Uterus (tissue), 3 donors: ENCODE measurements at regions not wholly inside any gene's neighbourhood (a gene's known extent, or its start where the extent isn't known, plus 50 kb on each side); places are given as distances from the start of the nearest gene placed in this dataset.
"Not testable (repeated sequence)": the region's sequence is repeated elsewhere in the genome, so short reads cannot be mapped to it uniquely, and the experiment has no call there.

Experiments
- DNase-seq, 2 donors: peaks; one replicate each; pipeline ENCODE4 v3.0.0-alpha.2; 2019 to 2020
- H3K27ac ChIP-seq, 2 donors: fragments of 200-600 bp; sonication (generic); 1 replicate in 1 of 2; 2 replicates in 1 of 2; pipeline ENCODE4 v1.5.1; 2016 to 2018
- H3K27me3 ChIP-seq, 2 donors: fragments of 200-600 bp; sonication (generic); one replicate each; pipeline ENCODE4 v1.5.1; 2018 to 2019; ENCODE audit warnings: control low read depth in 1 of 2
- H3K36me3 ChIP-seq, 2 donors: fragments of 200-600 bp; sonication (generic); one replicate each; pipeline ENCODE4 v1.5.1; 2019; ENCODE audit warnings: control low read depth in 1 of 2
- H3K4me1 ChIP-seq, 2 donors: fragments of 200-600 bp; sonication (generic); one replicate each; pipeline ENCODE4 v1.5.1; 2018 to 2019; ENCODE audit warnings: control low read depth in 1 of 2
- H3K4me3 ChIP-seq, 2 donors: fragments of 200-600 bp; sonication (generic); 1 replicate in 1 of 2; 2 replicates in 1 of 2; pipeline ENCODE4 v1.5.1; 2018 to 2019; ENCODE audit warnings: mild to moderate bottlenecking in 1 of 2
- H3K9me3 ChIP-seq, 2 donors: fragments of 200-600 bp; sonication (generic); one replicate each; pipeline ENCODE4 v1.5.1; 2019; ENCODE audit warnings: control low read depth in 1 of 2
- CTCF ChIP-seq, 4 experiments: fragments of 200-600 bp in 2 of 4; fragments of 450-650 bp in 2 of 4; sonication (generic) in 2 of 4; IDR thresholded peaks; one replicate each; pipeline ENCODE4 v1.5.1; 2016 to 2019; ENCODE audit warnings: antibody characterized with exemption in 4 of 4, mild to moderate bottlenecking in 2 of 4, moderate library complexity in 1 of 4
- POLR2A ChIP-seq, 2 donors: fragments of 450-650 bp; IDR thresholded peaks; one replicate each; pipeline ENCODE4 v1.6.1; 2016; ENCODE audit warnings: antibody characterized with exemption in 2 of 2, mild to moderate bottlenecking in 1 of 2, moderate library complexity in 1 of 2
- intact Hi-C: fragments of 100-400 bp; cut with DNase I; formaldehyde crosslinking; loops from one replicate; pipeline ENCODE4 v1.15.1; 2023; ENCODE audit warnings: low total_unique reads
- donor health status: DM: yes; HTN: yes; CAD: no.

DNA sequence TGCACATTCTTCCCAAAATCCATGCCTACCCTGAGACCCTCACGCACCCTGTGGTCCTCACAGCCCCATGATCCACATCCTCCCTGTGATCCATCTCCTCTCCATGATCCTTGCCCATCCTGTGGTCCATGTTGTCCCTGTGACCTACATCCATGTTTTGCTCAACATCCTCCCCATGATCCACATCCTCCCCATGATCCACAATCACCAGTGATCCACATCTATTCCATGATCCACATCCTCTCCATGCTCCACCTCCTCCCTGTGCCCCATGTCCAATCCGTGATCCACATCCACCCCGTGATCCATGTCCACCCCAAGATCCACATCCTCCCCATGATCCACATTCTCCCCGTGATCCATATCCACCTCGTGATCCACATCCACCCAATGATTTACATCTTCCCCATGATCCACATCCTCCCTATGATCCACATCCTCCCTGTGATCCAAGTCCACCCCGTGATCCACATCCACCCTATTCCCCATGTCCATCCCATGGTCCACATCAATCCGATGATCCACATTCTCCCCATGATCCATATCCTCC lies 281.2 kb downstream of the MYCN start:
- DNase-seq = no peak
- Histone ChIP-seq H3K9me3 (no peaks in the 10 kb centered on the region), H3K27ac (no peak overlapping the region), H3K4me1 (no peaks in the 10 kb centered on the region), H3K27me3 (no peaks in the 10 kb centered on the region), H3K4me3 (no peak overlapping the region), H3K36me3 (no peaks in the 10 kb centered on the region)
- intact Hi-C loops = no loop called here
- TF ChIP-seq POLR2A (IDR thresholded peaks at IDR 0.05) = no peak
- no peak for TF ChIP-seq CTCF (IDR thresholded peaks at IDR 0.05)

GRCh38 chr2:16219292-16219975 lies 279.1 kb downstream of the MYCN start:
- Histone ChIP-seq H3K4me1 (no peaks in the 10 kb centered on the region), H3K36me3 (no peaks in the 10 kb centered on the region), H3K4me3 (no peak overlapping the region), H3K27ac (no peak overlapping the region), H3K9me3 (no peaks in the 10 kb centered on the region), H3K27me3 (no peaks in the 10 kb centered on the region)
- no peak for DNase-seq
- intact Hi-C loops = no loop called here
- TF ChIP-seq CTCF (IDR thresholded peaks at IDR 0.05) (no peak), POLR2A (IDR thresholded peaks at IDR 0.05) (no peak)

DNA sequence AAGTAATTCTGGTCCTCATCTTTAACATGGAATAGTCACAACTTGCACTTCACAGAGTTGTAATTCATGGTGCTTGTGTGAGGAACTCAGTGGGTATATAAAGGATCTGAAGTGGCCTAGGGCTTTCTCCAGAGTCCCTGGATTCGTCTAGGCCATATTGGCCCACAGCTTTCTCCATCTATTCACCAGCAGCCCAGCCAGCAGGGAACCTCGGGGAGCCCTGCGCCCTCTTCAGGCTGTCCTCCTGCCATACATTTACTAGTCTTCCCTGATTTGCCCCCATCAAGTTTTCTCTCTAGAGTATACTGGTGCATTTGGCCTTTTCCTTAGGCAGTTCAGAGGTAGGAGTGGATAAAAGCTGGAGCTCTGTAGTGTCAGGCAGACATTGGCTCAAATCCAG lies 278.3 kb downstream of the MYCN start:
- no peaks in the 10 kb centered on the region for H3K9me3 ChIP-seq
- intact Hi-C loops = no loop called here
- DNase-seq = no peak
- no peaks in the 10 kb centered on the region for H3K36me3 ChIP-seq
- H3K4me3 ChIP-seq = no peak overlapping the region
- TF ChIP-seq POLR2A (IDR thresholded peaks at IDR 0.05) (no peak), CTCF (IDR thresholded peaks at IDR 0.05) (no peak)
- no peaks in the 10 kb centered on the region for H3K27me3 ChIP-seq
- no peak overlapping the region for H3K27ac ChIP-seq
- no peaks in the 10 kb centered on the region for H3K4me1 ChIP-seq

DNA sequence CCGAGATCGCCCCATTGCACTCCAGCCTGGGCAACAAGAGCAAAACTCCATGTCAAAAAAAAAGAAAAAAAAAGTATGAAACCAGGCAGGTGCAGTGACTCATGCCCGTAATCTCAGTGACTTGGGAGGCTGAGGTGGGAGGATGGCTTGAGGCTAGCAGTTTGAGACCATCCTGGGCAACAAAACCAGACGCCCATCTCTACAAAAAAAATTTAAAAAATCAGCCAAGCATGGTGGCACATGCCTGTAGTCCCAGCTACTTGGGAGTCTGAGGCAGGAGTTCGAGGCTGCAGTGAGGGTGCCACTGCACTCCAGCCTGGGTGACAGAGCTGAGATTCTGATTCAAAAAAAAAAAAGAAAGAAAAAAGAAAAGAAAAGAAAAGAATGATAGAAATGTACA lies 277.8 kb downstream of the MYCN start:
- H3K36me3 ChIP-seq = no peaks in the 10 kb centered on the region
- no peaks in the 10 kb centered on the region for H3K9me3 ChIP-seq
- no peaks in the 10 kb centered on the region for H3K27me3 ChIP-seq
- H3K4me3 ChIP-seq = no peak overlapping the region
- H3K4me1 ChIP-seq = no peaks in the 10 kb centered on the region
- H3K27ac ChIP-seq = no peak overlapping the region
- TF ChIP-seq CTCF (IDR thresholded peaks at IDR 0.05) = no peak
- no peak for TF ChIP-seq POLR2A (IDR thresholded peaks at IDR 0.05)
- no peak for DNase-seq
- intact Hi-C loops = no loop called here

DNA sequence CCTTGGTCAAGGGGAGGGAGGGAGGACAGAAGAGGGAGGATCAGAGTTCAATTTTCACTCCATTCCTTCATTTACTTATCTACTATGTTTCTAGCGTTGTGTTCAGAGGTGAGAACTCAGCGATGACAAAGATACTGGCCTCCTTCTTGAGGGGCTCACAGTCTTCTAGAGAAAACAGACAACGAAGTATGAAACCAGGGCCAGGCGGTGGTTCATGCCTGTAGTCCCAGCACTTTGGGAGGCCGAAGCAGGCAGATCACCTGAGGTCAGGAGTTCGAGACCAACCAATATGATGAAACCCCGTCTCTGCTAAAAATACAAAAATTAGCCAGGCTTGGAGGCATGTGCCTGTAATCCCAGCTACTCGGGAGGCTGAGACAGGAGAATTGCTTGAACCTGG lies 277.4 kb downstream of the MYCN start:
- intact Hi-C loops, DNase-seq, H3K9me3 ChIP-seq, H3K27ac ChIP-seq, H3K27me3 ChIP-seq, H3K36me3 ChIP-seq, H3K4me3 ChIP-seq, H3K4me1 ChIP-seq: not testable (repeated sequence)
